ENCODE measurements at regions not wholly inside any gene's neighbourhood (a gene's known extent, or its start where the extent isn't known, plus 50 kb on each side); places are given as distances from the start of the nearest gene placed in this dataset.

- no peak for DNase-seq
These were observed 239.4 kb downstream of the SPATA18 start for GRCh38 chr4:52290466-52290865.

- DNase-seq, result no peak
These were observed 241.1 kb downstream of the SPATA18 start for GRCh38 chr4:52292245-52292644.

- no peak for DNase-seq
These were observed 245.2 kb downstream of the SPATA18 start for GRCh38 chr4:52296341-52296740.

- DNase-seq, result no peak
These were observed 247.3 kb downstream of the SPATA18 start for GRCh38 chr4:52298444-52298843.

- DNase-seq, result no peak
These were observed 248.0 kb downstream of the SPATA18 start for GRCh38 chr4:52299120-52299519.

- no peak for DNase-seq
These were observed 260.5 kb downstream of the SPATA18 start for GRCh38 chr4:52311464-52312125.

- no peak for DNase-seq
These were observed 261.6 kb downstream of the SPATA18 start for GRCh38 chr4:52312722-52313121.

GRCh38 chr4:52317361-52317879 lies 266.3 kb downstream of the SPATA18 start:
- no peak for DNase-seq

GRCh38 chr4:52317981-52318380 lies 266.9 kb downstream of the SPATA18 start:
- DNase-seq, result no peak

- no peak for DNase-seq
These were observed 278.8 kb downstream of the SPATA18 start for GRCh38 chr4:52329894-52330293.

- DNase-seq, result no peak
These were observed 292.5 kb downstream of the SPATA18 start for GRCh38 chr4:52343595-52343994.

- no peak for DNase-seq
These were observed 299.8 kb downstream of the SPATA18 start for GRCh38 chr4:52350926-52351325.

GRCh38 chr4:52358366-52358765 lies 300.7 kb downstream of the USP46 start:
- no peak for DNase-seq

GRCh38 chr4:52358883-52359321 lies 300.2 kb downstream of the USP46 start:
- DNase-seq, result no peak

- DNase-seq, result no peak
These were observed 292.9 kb downstream of the USP46 start for GRCh38 chr4:52366191-52366590.

GRCh38 chr4:52366621-52367020 lies 292.5 kb downstream of the USP46 start:
- no peak for DNase-seq

- no peak for DNase-seq
These were observed 291.7 kb downstream of the USP46 start for GRCh38 chr4:52367282-52367830.

GRCh38 chr4:52368895-52369294 lies 290.2 kb downstream of the USP46 start:
- no peak for DNase-seq

- DNase-seq, result no peak
These were observed 289.5 kb downstream of the USP46 start for GRCh38 chr4:52369649-52370048.

GRCh38 chr4:52370576-52370975 lies 288.5 kb downstream of the USP46 start:
- no peak for DNase-seq

GRCh38 chr4:52371841-52372240 lies 287.3 kb downstream of the USP46 start:
- no peak for DNase-seq

- no peak for DNase-seq
These were observed 286.8 kb downstream of the USP46 start for GRCh38 chr4:52372269-52372668.

- DNase-seq, result no peak
These were observed 286.4 kb downstream of the USP46 start for GRCh38 chr4:52372747-52373146.

- no peak for DNase-seq
These were observed 285.5 kb downstream of the USP46 start for GRCh38 chr4:52373650-52374049.

- DNase-seq, result no peak
These were observed 284.2 kb downstream of the USP46 start for GRCh38 chr4:52374877-52375276.
